ENCODE measurements at regions not wholly inside any gene's neighbourhood (a gene's known extent, or its start where the extent isn't known, plus 50 kb on each side); places are given as distances from the start of the nearest gene placed in this dataset.

DNA sequence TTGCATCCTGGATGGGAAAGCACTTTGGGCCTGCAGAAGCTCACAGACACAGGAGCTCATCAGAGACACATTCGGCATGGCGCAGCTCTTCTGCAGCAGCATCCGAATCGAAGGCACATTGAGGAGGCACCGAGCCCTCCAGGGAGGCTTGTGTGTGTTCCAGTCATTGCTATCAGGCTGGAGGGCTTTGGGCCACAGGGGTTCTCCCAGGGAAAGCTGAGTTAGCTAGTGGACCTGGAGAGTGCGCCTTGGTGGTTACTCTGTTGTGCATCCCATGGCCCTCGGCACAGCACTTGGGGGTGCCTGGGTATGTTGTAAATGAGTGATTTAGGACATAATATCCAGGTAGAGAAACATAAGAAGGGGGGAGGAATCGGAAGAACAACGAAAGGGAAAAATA is 388.7 kb upstream of the RNF32 start:
- H3K27ac Mint-ChIP-seq = no peak overlapping the region
- no peaks in the 10 kb centered on the region for H3K4me1 ChIP-seq (ENCODE audit: control insufficient read depth, insufficient read depth, low read length)
- ATAC-seq = no peak

DNA sequence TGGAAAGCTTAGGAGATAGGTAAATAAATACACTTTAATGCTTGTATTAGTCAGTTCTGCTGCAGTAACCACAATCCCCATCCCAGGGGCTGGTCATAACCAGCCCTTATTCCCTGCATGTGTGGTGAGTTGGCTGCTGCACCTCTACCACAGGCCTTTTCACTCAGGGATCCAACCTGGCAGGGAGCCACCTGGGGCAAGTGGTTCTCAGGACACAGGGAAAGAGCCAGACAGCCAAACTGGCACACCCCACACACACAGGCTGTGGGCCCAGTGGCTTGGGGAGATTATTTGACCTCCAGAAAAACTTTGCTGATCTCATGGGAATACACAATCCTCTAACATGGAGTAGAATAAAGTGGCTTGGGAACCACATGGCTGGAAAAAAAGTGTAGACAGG is 400.0 kb upstream of the RNF32 start:
- Histone ChIP-seq H3K4me1 (ENCODE audit: control insufficient read depth, insufficient read depth, low read length) (no peaks in the 10 kb centered on the region), H3K27ac (ENCODE audit: low read length) (no peak overlapping the region), H3K36me3 (ENCODE audit: control insufficient read depth, insufficient read depth, low read length) (no peaks in the 10 kb centered on the region), H3K4me3 (ENCODE audit: low read length) (no peak overlapping the region), H3K9me3 (ENCODE audit: control insufficient read depth, insufficient read depth, low read length) (no peaks in the 10 kb centered on the region), H3K27me3 (ENCODE audit: control insufficient read depth, insufficient read depth, low read length) (no peaks in the 10 kb centered on the region)
- no peaks in the 10 kb centered on the region for H3K36me3 Mint-ChIP-seq
- DNase-seq (no peak), ATAC-seq (no peak)
- intact Hi-C loops (cut with micrococcal nuclease) = no loop called here
- TF ChIP-seq, protein P1, sequence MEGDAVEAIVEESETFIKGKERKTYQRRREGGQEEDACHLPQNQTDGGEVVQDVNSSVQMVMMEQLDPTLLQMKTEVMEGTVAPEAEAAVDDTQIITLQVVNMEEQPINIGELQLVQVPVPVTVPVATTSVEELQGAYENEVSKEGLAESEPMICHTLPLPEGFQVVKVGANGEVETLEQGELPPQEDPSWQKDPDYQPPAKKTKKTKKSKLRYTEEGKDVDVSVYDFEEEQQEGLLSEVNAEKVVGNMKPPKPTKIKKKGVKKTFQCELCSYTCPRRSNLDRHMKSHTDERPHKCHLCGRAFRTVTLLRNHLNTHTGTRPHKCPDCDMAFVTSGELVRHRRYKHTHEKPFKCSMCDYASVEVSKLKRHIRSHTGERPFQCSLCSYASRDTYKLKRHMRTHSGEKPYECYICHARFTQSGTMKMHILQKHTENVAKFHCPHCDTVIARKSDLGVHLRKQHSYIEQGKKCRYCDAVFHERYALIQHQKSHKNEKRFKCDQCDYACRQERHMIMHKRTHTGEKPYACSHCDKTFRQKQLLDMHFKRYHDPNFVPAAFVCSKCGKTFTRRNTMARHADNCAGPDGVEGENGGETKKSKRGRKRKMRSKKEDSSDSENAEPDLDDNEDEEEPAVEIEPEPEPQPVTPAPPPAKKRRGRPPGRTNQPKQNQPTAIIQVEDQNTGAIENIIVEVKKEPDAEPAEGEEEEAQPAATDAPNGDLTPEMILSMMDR (IDR thresholded peaks at IDR 0.05) = no peak
- H3K4me3 Mint-ChIP-seq = no peak overlapping the region
- H3K9me3 Mint-ChIP-seq = peaks cover 3 to 7% of the 10 kb centered on the region in 2 donors
- peaks cover 0 to 6% of the 10 kb centered on the region in 2 donors for H3K27me3 Mint-ChIP-seq (ENCODE audit: low read depth in 2 of 2)
- H3K27ac Mint-ChIP-seq = no peak overlapping the region
- H3K4me1 Mint-ChIP-seq = no peaks in the 10 kb centered on the region

More for the DNA sequence above, 388.7 kb upstream of the RNF32 start:
- peaks cover 0 to 4% of the 10 kb centered on the region in 2 donors for H3K27me3 Mint-ChIP-seq (ENCODE audit: low read depth in 2 of 2)
- TF ChIP-seq, protein P1 (IDR thresholded peaks at IDR 0.05) = no peak
- H3K9me3 Mint-ChIP-seq = no peaks in the 10 kb centered on the region
- no peak overlapping the region for H3K4me3 Mint-ChIP-seq
- no peaks in the 10 kb centered on the region for H3K36me3 Mint-ChIP-seq
- no peaks in the 10 kb centered on the region for H3K9me3 ChIP-seq (ENCODE audit: control insufficient read depth, insufficient read depth, low read length)
- no peaks in the 10 kb centered on the region for H3K36me3 ChIP-seq (ENCODE audit: control insufficient read depth, insufficient read depth, low read length)
- no peak for DNase-seq
- intact Hi-C loops (cut with micrococcal nuclease) = no loop called here
- no peaks in the 10 kb centered on the region for H3K4me1 Mint-ChIP-seq
- no peak overlapping the region for H3K4me3 ChIP-seq (ENCODE audit: low read length)
- no peak overlapping the region for H3K27ac ChIP-seq (ENCODE audit: low read length)
- 90% methylated on average over 9 of the region's 9 CpGs for WGBS (ENCODE audit: insufficient coverage)
- peaks cover 2% of the 10 kb centered on the region for H3K27me3 ChIP-seq (ENCODE audit: control insufficient read depth, insufficient read depth, low read length)

DNA sequence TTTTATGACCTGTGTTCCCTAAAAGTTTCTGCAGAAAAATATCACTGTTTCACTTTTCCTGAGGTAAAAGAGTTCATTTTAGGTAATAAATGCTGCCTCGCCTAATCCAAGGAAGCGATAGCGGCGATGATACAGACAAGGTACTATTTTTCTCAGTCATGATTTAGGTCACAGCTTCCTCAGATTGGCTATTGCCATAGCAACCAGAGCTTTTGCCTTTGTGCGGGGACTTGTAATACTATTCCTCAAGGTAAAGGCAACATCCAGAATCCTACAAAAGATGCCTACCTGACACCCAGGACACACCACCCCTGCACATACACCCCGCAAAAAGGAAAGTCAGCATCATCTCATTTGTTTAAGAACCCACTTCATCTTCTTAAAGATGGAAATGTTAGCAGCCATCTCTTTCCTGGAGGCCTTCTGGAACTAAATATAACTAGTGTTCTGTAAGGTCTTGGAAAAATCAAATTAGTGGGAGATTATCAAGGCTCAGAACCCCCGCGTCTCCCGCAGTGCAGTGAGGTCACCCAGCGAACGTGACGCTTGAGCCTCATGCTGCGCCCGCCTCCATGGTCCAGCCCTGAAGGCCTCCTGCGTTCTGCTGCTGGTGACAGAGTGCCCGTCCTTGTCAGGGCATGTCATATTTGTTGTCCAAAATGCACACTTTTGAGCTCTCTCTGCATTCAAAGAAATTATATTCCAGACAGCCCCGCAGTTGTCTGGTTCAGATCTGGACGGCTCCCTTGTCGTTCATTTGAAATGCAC is 402.0 kb upstream of the RNF32 start:
- no peaks in the 10 kb centered on the region for H3K9me3 ChIP-seq (ENCODE audit: control insufficient read depth, insufficient read depth, low read length)
- peaks cover 3 to 4% of the 10 kb centered on the region in 2 donors for H3K9me3 Mint-ChIP-seq
- H3K27ac Mint-ChIP-seq = no peak overlapping the region
- peaks cover 0 to 3% of the 10 kb centered on the region in 2 donors for H3K27me3 Mint-ChIP-seq (ENCODE audit: low read depth in 2 of 2)
- no peak overlapping the region for H3K4me3 Mint-ChIP-seq
- H3K4me3 ChIP-seq (ENCODE audit: low read length) = no peak overlapping the region
- no peak for DNase-seq
- no peaks in the 10 kb centered on the region for H3K4me1 Mint-ChIP-seq
- H3K36me3 Mint-ChIP-seq = no peaks in the 10 kb centered on the region
- intact Hi-C loops (cut with micrococcal nuclease) = no loop called here
- no peak overlapping the region for H3K27ac ChIP-seq (ENCODE audit: low read length)
- H3K27me3 ChIP-seq (ENCODE audit: control insufficient read depth, insufficient read depth, low read length) = no peaks in the 10 kb centered on the region
- 93% methylated on average over 19 of the region's 19 CpGs for WGBS (ENCODE audit: insufficient coverage)
- TF ChIP-seq, protein P1 (IDR thresholded peaks at IDR 0.05) = no peak
- no peak for ATAC-seq
- no peaks in the 10 kb centered on the region for H3K36me3 ChIP-seq (ENCODE audit: control insufficient read depth, insufficient read depth, low read length)
- H3K4me1 ChIP-seq (ENCODE audit: control insufficient read depth, insufficient read depth, low read length) = no peaks in the 10 kb centered on the region

DNA sequence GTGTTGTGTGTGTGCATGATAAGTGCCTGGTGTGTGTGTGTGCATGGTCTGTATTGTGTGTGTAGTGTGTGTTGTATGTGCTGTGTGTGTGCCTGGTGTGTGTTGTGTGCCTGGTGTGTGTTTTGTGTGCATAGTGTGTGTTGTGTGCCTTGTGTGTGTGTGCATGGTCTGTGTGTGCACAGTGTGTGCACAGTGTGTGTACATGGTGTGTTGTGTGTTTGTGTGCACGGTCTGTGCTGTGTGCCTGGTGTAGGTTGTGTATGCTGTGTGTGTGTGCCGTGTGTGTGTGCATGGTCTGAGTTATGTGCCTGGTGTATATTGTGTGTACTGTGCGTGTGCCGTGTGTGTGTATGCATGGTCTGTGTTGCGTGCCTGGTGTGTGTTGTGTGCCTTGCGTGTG is 403.0 kb upstream of the RNF32 start:
- TF ChIP-seq, protein P1 (IDR thresholded peaks at IDR 0.05) = no peak
- DNase-seq (no peak), ATAC-seq (no peak)
- no peak overlapping the region for H3K4me3 ChIP-seq (ENCODE audit: low read length)
- no peak overlapping the region for H3K4me3 Mint-ChIP-seq
- H3K27ac Mint-ChIP-seq = no peak overlapping the region
- no peaks in the 10 kb centered on the region for H3K4me1 ChIP-seq (ENCODE audit: control insufficient read depth, insufficient read depth, low read length)
- WGBS (ENCODE audit: insufficient coverage) = 96% methylated on average over 6 of the region's 6 CpGs
- no peaks in the 10 kb centered on the region for H3K36me3 ChIP-seq (ENCODE audit: control insufficient read depth, insufficient read depth, low read length)
- H3K27me3 ChIP-seq (ENCODE audit: control insufficient read depth, insufficient read depth, low read length) = no peaks in the 10 kb centered on the region
- intact Hi-C loops (cut with micrococcal nuclease) = no loop called here
- no peaks in the 10 kb centered on the region for H3K9me3 ChIP-seq (ENCODE audit: control insufficient read depth, insufficient read depth, low read length)
- H3K36me3 Mint-ChIP-seq = no peaks in the 10 kb centered on the region
- no peak overlapping the region for H3K27ac ChIP-seq (ENCODE audit: low read length)
- H3K27me3 Mint-ChIP-seq (ENCODE audit: low read depth in 2 of 2) = no peaks in the 10 kb centered on the region
- no peaks in the 10 kb centered on the region for H3K9me3 Mint-ChIP-seq
- H3K4me1 Mint-ChIP-seq = no peaks in the 10 kb centered on the region

Measured in natural killer cell (primary cell).